HepG2 (cell line): ENCODE measurements at regions not wholly inside any gene's neighbourhood (a gene's known extent, or its start where the extent isn't known, plus 50 kb on each side); places are given as distances from the start of the nearest gene placed in this dataset.

Experiments
- ATAC-seq: fragments of 200-7000 bp; cut with Tn5 transposase; 3 replicates; pipeline ENCODE4 v1.9.1; 2020; ENCODE audit warnings: mild to moderate bottlenecking, moderate library complexity
- BruUV-seq: library from RNA; stranded (reverse); fragments of 400-500 nt; replicated peaks from 2 replicates; lab custom pipeline; 2021; lab: Mats Ljungman, UMichigan
- CTCF ChIA-PET: fragments of 300-600 bp; formaldehyde crosslinking; extraction: SDS; loops from one replicate; lab custom pipeline; 2021; ENCODE audit warnings: low total read pairs, inconsistent platforms, low intra/inter-chr PET ratio; lab: Yijun Ruan, JAX
- POLR2A ChIA-PET: fragments of 350-600 bp; sonication (Branson Sonifier 250); formaldehyde crosslinking; loops from one replicate; lab custom pipeline; 2020; ENCODE audit warnings: antibody characterized with exemption, inconsistent platforms; lab: Yijun Ruan, JAX
- DNase-seq: peaks from one replicate; pipeline ENCODE4 v3.0.0-alpha.2; 2015; ENCODE audit warnings: low spot score
- FAIRE-seq: peaks from 3 replicates; lab custom pipeline; 2011; peaks lifted over from hg19 to GRCh38; lab: Jason Lieb, UNC
- H2AFZ ChIP-seq: one replicate; pipeline ENCODE4 v1.6.1; 2011; ENCODE audit warnings: low read length, inconsistent platforms
- H3K27ac ChIP-seq: fragments of 300-600 bp; 3 replicates; pipeline ENCODE4 v1.8.0; 2011; ENCODE audit warnings: mixed run types, mild to moderate bottlenecking, mixed read lengths, low read length, inconsistent platforms; ENCODE audit not compliant: insufficient read depth; ENCODE audit errors: extremely low read length
- H3K27me3 ChIP-seq, 2 experiments: fragments of 200-600 bp in 1 of 2; 2 replicates in 1 of 2; 3 replicates in 1 of 2; pipeline versions ENCODE4 v1.6.0 to v1.8.0; 2011; ENCODE audit warnings: low read length in 2 of 2, mild to moderate bottlenecking in 2 of 2, moderate library complexity in 2 of 2, inconsistent platforms in 1 of 2; ENCODE audit not compliant: insufficient read depth in 2 of 2, control insufficient read depth in 1 of 2
- H3K36me3 ChIP-seq, 2 experiments: fragments of 200-600 bp in 1 of 2; replicated peaks in 1 of 2; 2 replicates in 1 of 2; 3 replicates in 1 of 2; pipeline versions ENCODE4 v1.5.1 to v1.8.0; 2011; ENCODE audit warnings: low read length in 2 of 2, inconsistent platforms in 1 of 2; ENCODE audit not compliant: insufficient read depth in 2 of 2, control insufficient read depth in 1 of 2
- H3K4me1 ChIP-seq: 2 replicates; pipeline ENCODE4 v1.5.1; 2012; ENCODE audit warnings: low read length, inconsistent platforms; ENCODE audit not compliant: insufficient read depth
- H3K4me2 ChIP-seq: 2 replicates; pipeline ENCODE4 v1.6.0; 2011; ENCODE audit warnings: low read depth, low read length, inconsistent platforms
- H3K4me3 ChIP-seq, 3 experiments: fragments of 200-600 bp in 1 of 3; sonication (generic), shearing (Covaris generic) in 1 of 3; replicated peaks in 1 of 3; 2 replicates each; pipeline ENCODE4 v1.5.1; 2011 to 2016; ENCODE audit warnings: low read length in 3 of 3, inconsistent platforms in 2 of 3, low read depth in 2 of 3, mild to moderate bottlenecking in 2 of 3, control low read depth in 1 of 3, mixed read lengths in 1 of 3; ENCODE audit not compliant: insufficient read depth in 1 of 3
- H3K79me2 ChIP-seq: one replicate; pipeline ENCODE4 v1.6.1; 2011; ENCODE audit warnings: low read length, inconsistent platforms; ENCODE audit not compliant: insufficient read depth
- H3K9ac ChIP-seq: 2 replicates; pipeline ENCODE4 v1.6.0; 2011; ENCODE audit warnings: mild to moderate bottlenecking, low read depth, low read length, inconsistent platforms; ENCODE audit not compliant: insufficient read depth
- H3K9me3 ChIP-seq: 2 replicates; pipeline ENCODE4 v1.5.1; 2012; ENCODE audit warnings: mild to moderate bottlenecking, low read length
- H4K20me1 ChIP-seq: 2 replicates; pipeline ENCODE4 v1.6.0; 2011; ENCODE audit warnings: inconsistent platforms, mild to moderate bottlenecking, low read length, moderate library complexity; ENCODE audit not compliant: insufficient read depth
- EED ChIP-seq: sonication (generic); formaldehyde crosslinking; IDR thresholded peaks from 2 replicates; pipeline ENCODE4 v1.5.0; 2020; ENCODE audit warnings: mild to moderate bottlenecking, missing genetic modification reagents
- HIC2 ChIP-seq: sonication (generic); formaldehyde crosslinking; IDR thresholded peaks from 2 replicates; pipeline ENCODE4 v1.9.0; 2022; ENCODE audit warnings: low read depth, missing genetic modification reagents
- KAT8 ChIP-seq: IDR thresholded peaks from 2 replicates; pipeline ENCODE4 v1.6.1; 2016; ENCODE audit warnings: missing genetic modification reagents, missing compliant biosample characterization
- MED1 ChIP-seq: sonication (generic); formaldehyde crosslinking; IDR thresholded peaks from 2 replicates; pipeline ENCODE4 v1.4.0; 2020; ENCODE audit warnings: missing genetic modification reagents
- MIXL1 ChIP-seq: IDR thresholded peaks from 2 replicates; pipeline ENCODE4 v1.6.1; 2016
- NFE2 ChIP-seq: sonication (generic); formaldehyde crosslinking; IDR thresholded peaks from 2 replicates; pipeline ENCODE4 v1.4.0; 2020; ENCODE audit warnings: missing genetic modification reagents
- NFKB2 ChIP-seq: sonication (generic); formaldehyde crosslinking; IDR thresholded peaks from 2 replicates; pipeline ENCODE4 v1.4.0; 2020; ENCODE audit warnings: missing genetic modification reagents, borderline replicate concordance
- PAXIP1 ChIP-seq: sonication (generic); formaldehyde crosslinking; conservative IDR thresholded peaks from 2 replicates; pipeline ENCODE4 v1.4.0; 2020; ENCODE audit warnings: mild to moderate bottlenecking, missing genetic modification reagents, moderate library complexity
- PHF20 ChIP-seq: sonication (generic); formaldehyde crosslinking; IDR thresholded peaks from 2 replicates; pipeline ENCODE4 v1.5.0; 2020; ENCODE audit warnings: mild to moderate bottlenecking, missing genetic modification reagents
- RBAK ChIP-seq: sonication (generic); formaldehyde crosslinking; IDR thresholded peaks from 2 replicates; pipeline ENCODE4 v1.5.1; 2020; ENCODE audit warnings: mild to moderate bottlenecking, missing genetic modification reagents
- RXRB ChIP-seq: IDR thresholded peaks from 2 replicates; pipeline ENCODE4 v1.6.1; 2016; ENCODE audit warnings: borderline replicate concordance, missing genetic modification reagents, missing compliant biosample characterization
- TBL1XR1 ChIP-seq: fragments of 150-350 bp; IDR thresholded peaks from 2 replicates; pipeline ENCODE4 v1.6.1; 2014; ENCODE audit warnings: borderline replicate concordance, low read length; ENCODE audit not compliant: partially characterized antibody
- TRAFD1 ChIP-seq: sonication (generic); formaldehyde crosslinking; IDR thresholded peaks from 2 replicates; pipeline ENCODE4 v1.5.1; 2020; ENCODE audit warnings: missing genetic modification reagents, mild to moderate bottlenecking, borderline replicate concordance
- ZNF275 ChIP-seq: sonication (generic); formaldehyde crosslinking; IDR thresholded peaks from 2 replicates; pipeline ENCODE4 v1.8.0; 2022; ENCODE audit warnings: missing genetic modification reagents, mild to moderate bottlenecking, inconsistent platforms, borderline replicate concordance
- ZNF292 ChIP-seq: sonication (generic); formaldehyde crosslinking; IDR thresholded peaks from 2 replicates; pipeline ENCODE4 v1.8.1; 2022; ENCODE audit warnings: mild to moderate bottlenecking, low read depth, missing genetic modification reagents, borderline replicate concordance
- in situ Hi-C: cut with HindIII; loops from 2 replicates; pipeline ENCODE4 v1.10.0; 2017; ENCODE audit warnings: low pct_unique_long_range_greater_than_20kb; ENCODE audit not compliant: extremely low pct_ligation_motif_present
- intact Hi-C: fragments of 100-400 bp; cut with micrococcal nuclease; formaldehyde crosslinking; loops from one replicate; pipeline ENCODE4 v1.10.0; 2022; ENCODE audit not compliant: unreplicated experiment
- TF ChIP-seq, protein P1 (sequence below): sonication (generic); formaldehyde crosslinking; IDR thresholded peaks from 2 replicates; pipeline ENCODE4 v1.4.0; 2020; ENCODE audit warnings: missing genetic modification reagents

GRCh38 chr2:175449616-175450015 is 268.1 kb upstream of the ATP5MC3 start:
- H3K79me2 ChIP-seq: no peaks in the 10 kb centered on the region
- no peak overlapping the region for H3K9ac ChIP-seq
- in situ Hi-C loops: no loop called here
- H3K4me1 ChIP-seq: no peaks in the 10 kb centered on the region
- DNase-seq (no peak), ATAC-seq (no peak), FAIRE-seq (no peak)
- H3K27me3 ChIP-seq: peaks cover 0 to 3% of the 10 kb centered on the region in 2 experiments; a peak in 1 of 5 replicates
- CTCF ChIA-PET: no interaction called here
- H3K27ac ChIP-seq: no peak overlapping the region
- H2AFZ ChIP-seq: no peak overlapping the region
- no peak overlapping the region for H3K4me2 ChIP-seq
- no peaks in the 10 kb centered on the region for H3K36me3 ChIP-seq
- H3K9me3 ChIP-seq: no peaks in the 10 kb centered on the region
- POLR2A ChIA-PET: no interaction called here
- BruUV-seq: no TSS peak
- H3K4me3 ChIP-seq: no peak overlapping the region
- intact Hi-C loops: no loop called here
- no peaks in the 10 kb centered on the region for H4K20me1 ChIP-seq
- TF ChIP-seq KAT8 (CRISPR knock-in tag) (no peak), MIXL1 (CRISPR knock-in tag) (no peak), NFE2 (CRISPR knock-in tag) (no peak), RBAK (CRISPR knock-in tag) (no peak), EED (no peak), ZNF292 (no peak), TRAFD1 (CRISPR knock-in tag) (no peak), MED1 (CRISPR knock-in tag) (no peak), ZNF275 (CRISPR knock-in tag) (no peak), PHF20 (CRISPR knock-in tag) (no peak), HIC2 (CRISPR knock-in tag) (no peak), TBL1XR1 (no peak), PAXIP1 (CRISPR knock-in tag) (no peak), NFKB2 (CRISPR knock-in tag) (no peak), RXRB (CRISPR knock-in tag) (no peak)
- TF ChIP-seq, protein P1, sequence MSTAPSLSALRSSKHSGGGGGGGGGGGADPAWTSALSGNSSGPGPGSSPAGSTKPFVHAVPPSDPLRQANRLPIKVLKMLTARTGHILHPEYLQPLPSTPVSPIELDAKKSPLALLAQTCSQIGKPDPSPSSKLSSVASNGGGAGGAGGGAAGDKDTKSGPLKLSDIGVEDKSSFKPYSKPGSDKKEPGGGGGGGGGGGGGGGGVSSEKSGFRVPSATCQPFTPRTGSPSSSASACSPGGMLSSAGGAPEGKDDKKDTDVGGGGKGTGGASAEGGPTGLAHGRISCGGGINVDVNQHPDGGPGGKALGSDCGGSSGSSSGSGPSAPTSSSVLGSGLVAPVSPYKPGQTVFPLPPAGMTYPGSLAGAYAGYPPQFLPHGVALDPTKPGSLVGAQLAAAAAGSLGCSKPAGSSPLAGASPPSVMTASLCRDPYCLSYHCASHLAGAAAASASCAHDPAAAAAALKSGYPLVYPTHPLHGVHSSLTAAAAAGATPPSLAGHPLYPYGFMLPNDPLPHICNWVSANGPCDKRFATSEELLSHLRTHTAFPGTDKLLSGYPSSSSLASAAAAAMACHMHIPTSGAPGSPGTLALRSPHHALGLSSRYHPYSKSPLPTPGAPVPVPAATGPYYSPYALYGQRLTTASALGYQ (CRISPR knock-in tag): no peak
